GM12891 (cell line): ENCODE measurements at regions not wholly inside any gene's neighbourhood (a gene's known extent, or its start where the extent isn't known, plus 50 kb on each side); places are given as distances from the start of the nearest gene placed in this dataset.

Source experiments
- DNase-seq: peaks from one replicate; pipeline ENCODE4 v3.0.0; 2011; ENCODE audit warnings: low spot score; ENCODE audit not compliant: insufficient read length
- FAIRE-seq: peaks from 2 replicates; lab custom pipeline; 2011; peaks lifted over from hg19 to GRCh38; lab: Jason Lieb, UNC
- PAX5 ChIP-seq: IDR thresholded peaks from 2 replicates; pipeline ENCODE4 v1.6.1; 2011; ENCODE audit warnings: low read length, moderate library complexity, mild to moderate bottlenecking; ENCODE audit not compliant: insufficient read depth, severe bottlenecking
- POLR2A ChIP-seq: IDR thresholded peaks from 2 replicates; pipeline ENCODE4 v1.6.1; 2011; ENCODE audit warnings: low read depth, low read length, control low read depth
- POLR2AphosphoS5 ChIP-seq: IDR thresholded peaks from 2 replicates; pipeline ENCODE4 v1.6.1; 2011; ENCODE audit warnings: low read depth, low read length, control low read depth
- POU2F2 ChIP-seq: IDR thresholded peaks from 2 replicates; pipeline ENCODE4 v1.6.1; 2011; ENCODE audit warnings: low read depth, mild to moderate bottlenecking, control low read depth, low read length, moderate library complexity
- SPI1 ChIP-seq: IDR thresholded peaks from 2 replicates; pipeline ENCODE4 v1.6.1; 2011; ENCODE audit warnings: low read depth, low read length, control low read depth
- TAF1 ChIP-seq: IDR thresholded peaks from 2 replicates; pipeline ENCODE4 v1.6.1; 2011; ENCODE audit warnings: low read depth, low read length, control low read depth

- TF ChIP-seq POLR2AphosphoS5 = no peak
- no peak for TF ChIP-seq TAF1
- no peak for TF ChIP-seq POU2F2
- no peak for TF ChIP-seq SPI1
- no peak for TF ChIP-seq POLR2A
- no peak for TF ChIP-seq PAX5
- no peak for DNase-seq
- FAIRE-seq = no peak
Measured at GRCh38 chr13:62631619-62632018, 1216.0 kb upstream of the PCDH20 start.

- no peak for DNase-seq
- TF ChIP-seq SPI1 = no peak
- TF ChIP-seq POLR2AphosphoS5 = no peak
- TF ChIP-seq POLR2A = no peak
- TF ChIP-seq PAX5 = no peak
- TF ChIP-seq POU2F2 = no peak
- no peak for TF ChIP-seq TAF1
- no peak for FAIRE-seq
Measured at GRCh38 chr13:62631124-62631523, 1215.5 kb upstream of the PCDH20 start.

- DNase-seq (no peak), FAIRE-seq (no peak)
- TF ChIP-seq TAF1 (no peak), SPI1 (no peak), PAX5 (no peak), POU2F2 (no peak), POLR2A (no peak), POLR2AphosphoS5 (no peak)
Measured at GRCh38 chr13:62629618-62630017, 1214.0 kb upstream of the PCDH20 start.

GRCh38 chr13:62627226-62627625 is 1211.6 kb upstream of the PCDH20 start:
- FAIRE-seq (no peak), DNase-seq (no peak)
- TF ChIP-seq POLR2AphosphoS5 (no peak), TAF1 (no peak), PAX5 (no peak), POLR2A (no peak)

- no peak for DNase-seq
- FAIRE-seq = no peak
- TF ChIP-seq TAF1 = no peak
- TF ChIP-seq SPI1 = no peak
- TF ChIP-seq POU2F2 = no peak
- no peak for TF ChIP-seq POLR2A
- no peak for TF ChIP-seq POLR2AphosphoS5
- TF ChIP-seq PAX5 = no peak
Measured at GRCh38 chr13:62626771-62627170, 1211.1 kb upstream of the PCDH20 start.

GRCh38 chr13:62625214-62625881 is 1209.7 kb upstream of the PCDH20 start:
- no peak for TF ChIP-seq POU2F2
- no peak for TF ChIP-seq PAX5
- TF ChIP-seq SPI1 = no peak
- TF ChIP-seq POLR2A = no peak
- no peak for TF ChIP-seq POLR2AphosphoS5
- no peak for TF ChIP-seq TAF1
- no peak for FAIRE-seq
- DNase-seq = no peak

- DNase-seq = no peak
Measured at GRCh38 chr13:62613819-62614218, 1198.2 kb upstream of the PCDH20 start.

GRCh38 chr13:62611343-62611742 is 1195.7 kb upstream of the PCDH20 start:
- DNase-seq (no peak), FAIRE-seq (no peak)
- TF ChIP-seq POU2F2 (no peak), SPI1 (no peak), POLR2AphosphoS5 (no peak), POLR2A (no peak), TAF1 (no peak), PAX5 (no peak)

More at GRCh38 chr13:62613819-62614218, 1198.2 kb upstream of the PCDH20 start:
- no peak for TF ChIP-seq PAX5
- no peak for FAIRE-seq

- no peak for TF ChIP-seq POU2F2
- no peak for TF ChIP-seq PAX5
- no peak for TF ChIP-seq TAF1
- no peak for TF ChIP-seq POLR2A
- no peak for TF ChIP-seq POLR2AphosphoS5
- TF ChIP-seq SPI1 = no peak
- FAIRE-seq (no peak), DNase-seq (no peak)
Measured at GRCh38 chr13:62598708-62599107, 1183.1 kb upstream of the PCDH20 start.

- FAIRE-seq = no peak
- TF ChIP-seq POU2F2 (no peak), TAF1 (no peak), PAX5 (no peak)
Measured at GRCh38 chr13:62595976-62596375, 1180.3 kb upstream of the PCDH20 start.

More at GRCh38 chr13:62595976-62596375, 1180.3 kb upstream of the PCDH20 start:
- no peak for DNase-seq
